Calu3 (cell line): ENCODE measurements at regions not wholly inside any gene's neighbourhood (a gene's known extent, or its start where the extent isn't known, plus 50 kb on each side); places are given as distances from the start of the nearest gene placed in this dataset.
"Not testable (repeated sequence)": the region's sequence is repeated elsewhere in the genome, so short reads cannot be mapped to it uniquely, and the experiment has no call there.

ENCODE experiments used
- BruUV-seq: library from RNA; stranded (reverse); fragments of 400-500 nt; replicated peaks from 2 replicates; lab custom pipeline; 2021; lab: Mats Ljungman, UMichigan
- CTCF ChIA-PET: fragments of 300-600 bp; sonication (Branson Sonifier 250); formaldehyde crosslinking; loops from one replicate; lab custom pipeline; 2022; ENCODE audit warnings: antibody characterized with exemption; lab: Charles Lee
- DNase-seq: peaks from one replicate; pipeline ENCODE4 v3.0.0; 2022
- H3K27ac Mint-ChIP-seq: one replicate; pipeline ENCODE4 v1.8.0; 2022; ENCODE audit warnings: mixed read lengths; ENCODE audit not compliant: unreplicated experiment
- H3K27me3 Mint-ChIP-seq: one replicate; pipeline ENCODE4 v1.8.0; 2022; ENCODE audit warnings: mixed read lengths; ENCODE audit not compliant: unreplicated experiment
- H3K36me3 Mint-ChIP-seq: one replicate; pipeline ENCODE4 v1.8.0; 2022; ENCODE audit warnings: mild to moderate bottlenecking, moderate library complexity, mixed read lengths; ENCODE audit not compliant: insufficient read depth, unreplicated experiment
- H3K4me1 Mint-ChIP-seq: one replicate; pipeline ENCODE4 v1.8.0; 2022; ENCODE audit warnings: mild to moderate bottlenecking, low read depth, mixed read lengths; ENCODE audit not compliant: unreplicated experiment
- H3K4me3 Mint-ChIP-seq: one replicate; pipeline ENCODE4 v1.8.0; 2022; ENCODE audit warnings: mild to moderate bottlenecking, low read depth, moderate library complexity, mixed read lengths; ENCODE audit not compliant: unreplicated experiment
- H3K9me3 Mint-ChIP-seq: one replicate; pipeline ENCODE4 v1.8.0; 2022; ENCODE audit warnings: low read depth, mixed read lengths; ENCODE audit not compliant: unreplicated experiment
- CTCF ChIP-seq: fragments of 200-600 bp; IDR thresholded peaks from one replicate; pipeline ENCODE4 v1.8.0; 2022; ENCODE audit warnings: antibody characterized with exemption; ENCODE audit not compliant: unreplicated experiment
- intact Hi-C: fragments of 100-400 bp; cut with micrococcal nuclease; formaldehyde crosslinking; loops from one replicate; pipeline ENCODE4 v1.10.0; 2022; ENCODE audit not compliant: unreplicated experiment

DNA sequence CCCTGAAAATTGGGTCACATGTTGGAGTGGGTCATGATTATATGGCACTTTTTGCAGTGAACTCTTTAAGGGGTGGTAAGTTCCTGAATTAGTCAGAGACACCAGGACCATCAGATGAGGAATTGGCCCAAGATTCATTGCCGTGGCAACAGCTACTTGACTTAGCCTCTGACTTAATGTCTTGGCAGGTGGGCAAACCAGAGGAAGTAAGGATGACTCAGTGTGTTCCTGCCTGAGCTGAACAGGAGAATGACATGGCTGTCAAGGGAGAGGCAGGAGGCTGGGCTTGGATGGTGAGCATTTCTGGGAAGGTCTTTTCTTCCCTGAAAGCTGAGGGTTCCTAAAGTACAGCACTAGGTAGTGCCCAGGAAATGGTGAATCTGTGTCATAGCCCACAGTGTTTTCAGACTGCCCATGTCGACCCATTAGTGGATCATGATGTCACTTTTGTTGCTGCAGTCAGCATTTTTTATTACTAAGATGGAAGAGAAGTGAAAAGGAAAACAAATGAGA is 170.1 kb upstream of the PWP1 start:
- Mint-ChIP-seq H3K4me1 (no peaks in the 10 kb centered on the region), H3K27ac (no peak overlapping the region), H3K27me3 (peaks cover 37% of the 10 kb centered on the region), H3K4me3 (no peak overlapping the region), H3K9me3 (peaks cover 2% of the 10 kb centered on the region), H3K36me3 (no peaks in the 10 kb centered on the region)
- TF ChIP-seq CTCF = no peak
- no TSS peak for BruUV-seq
- intact Hi-C loops = no loop called here
- CTCF ChIA-PET = no interaction called here
- DNase-seq = peak; percentile 10

DNA sequence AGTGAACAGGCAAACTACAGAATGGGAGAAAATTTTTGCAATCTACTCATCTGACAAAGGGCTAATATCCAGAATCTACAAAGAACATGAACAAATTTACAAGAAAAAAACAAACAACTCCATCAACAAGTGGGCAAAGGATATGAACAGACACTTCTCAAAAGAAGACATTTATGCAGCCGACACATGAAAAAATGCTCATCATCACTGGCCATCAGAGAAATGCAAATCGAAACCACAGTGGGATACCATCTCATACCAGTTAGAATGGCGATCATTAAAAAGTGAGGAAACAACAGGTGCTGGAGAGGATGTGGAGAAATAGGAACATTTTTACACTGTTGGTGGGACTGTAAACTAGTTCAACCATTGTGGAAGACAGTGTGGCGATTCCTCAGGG is 167.8 kb upstream of the PWP1 start:
- BruUV-seq, H3K4me1 Mint-ChIP-seq, CTCF ChIA-PET, H3K36me3 Mint-ChIP-seq, intact Hi-C loops, H3K9me3 Mint-ChIP-seq, H3K4me3 Mint-ChIP-seq, H3K27ac Mint-ChIP-seq, DNase-seq: not testable (repeated sequence)
- peaks cover 38% of the 10 kb centered on the region for H3K27me3 Mint-ChIP-seq

- Mint-ChIP-seq H3K4me3 (no peak overlapping the region), H3K27ac (no peak overlapping the region)
- CTCF ChIA-PET = no interaction called here
Measured at GRCh38 chr12:107518868-107519267, 166.7 kb upstream of the PWP1 start.

GRCh38 chr12:107519906-107520859 is 165.4 kb upstream of the PWP1 start:
- H3K27me3 Mint-ChIP-seq = peaks cover 29% of the 10 kb centered on the region
- DNase-seq = no peak
- no peak overlapping the region for H3K27ac Mint-ChIP-seq
- H3K4me3 Mint-ChIP-seq = no peak overlapping the region
- peaks cover 4% of the 10 kb centered on the region for H3K9me3 Mint-ChIP-seq
- no peaks in the 10 kb centered on the region for H3K4me1 Mint-ChIP-seq
- CTCF ChIA-PET = interaction anchor here (0.8 kb wide), 1 partner anchor 357 kb away, joined by 3 read pairs; no protein-coding TSS in a partner anchor
- BruUV-seq = no TSS peak
- intact Hi-C loops = no loop called here
- no peak for TF ChIP-seq CTCF
- H3K36me3 Mint-ChIP-seq = no peaks in the 10 kb centered on the region

More at GRCh38 chr12:107518868-107519267, 166.7 kb upstream of the PWP1 start:
- H3K36me3 Mint-ChIP-seq = no peaks in the 10 kb centered on the region
- peaks cover 4% of the 10 kb centered on the region for H3K9me3 Mint-ChIP-seq
- no TSS peak for BruUV-seq
- intact Hi-C loops = no loop called here
- peaks cover 29% of the 10 kb centered on the region for H3K27me3 Mint-ChIP-seq
- no peaks in the 10 kb centered on the region for H3K4me1 Mint-ChIP-seq
- no peak for TF ChIP-seq CTCF
- DNase-seq = no peak
